ENCODE measurements at regions not wholly inside any gene's neighbourhood (a gene's known extent, or its start where the extent isn't known, plus 50 kb on each side); places are given as distances from the start of the nearest gene placed in this dataset.

DNA sequence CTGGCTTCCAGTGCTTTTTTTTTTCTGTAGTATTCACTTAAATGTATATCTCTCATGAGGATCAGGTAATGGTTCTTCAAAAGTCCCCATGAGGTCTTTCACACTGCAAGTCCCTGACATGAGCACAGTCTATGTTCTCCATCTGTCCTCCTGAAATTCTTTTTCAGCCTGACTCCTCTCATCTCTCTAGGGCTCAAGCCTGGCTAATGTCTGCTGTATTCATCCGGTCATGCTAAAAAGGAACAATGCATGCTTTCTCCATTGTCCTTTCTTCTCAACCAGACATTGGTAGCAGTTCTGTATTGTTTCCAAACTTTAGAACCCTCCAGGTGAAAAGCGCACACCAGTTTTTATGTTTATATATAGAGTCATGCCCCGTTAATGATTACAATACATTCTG lies 368.3 kb upstream of the OLFM3 start:
- no peaks in the 10 kb centered on the region for H3K4me1 ChIP-seq (ENCODE audit: insufficient read depth, low read length)
- Mint-ChIP-seq H3K36me3 (no peaks in the 10 kb centered on the region), H3K4me3 (no peak overlapping the region), H3K27me3 (no peaks in the 10 kb centered on the region), H3K4me1 (no peaks in the 10 kb centered on the region), H3K27ac (no peak overlapping the region), H3K9me3 (peaks cover 3 to 12% (median 6%) of the 10 kb centered on the region in 5 donors)
- no peak overlapping the region for H3K27ac ChIP-seq (ENCODE audit: low read depth, low read length)
- POLR2A ChIA-PET, result no interaction called here
- H3K36me3 ChIP-seq (ENCODE audit: insufficient read depth, low read length), result no peaks in the 10 kb centered on the region
- H3K27me3 ChIP-seq (ENCODE audit: insufficient read depth, low read length, poor library complexity, severe bottlenecking), result no peaks in the 10 kb centered on the region
- no peak overlapping the region for H3K4me3 ChIP-seq (ENCODE audit: low read length)
- no peak for DNase-seq
- CTCF ChIA-PET, result no interaction called here
- H3K9me3 ChIP-seq (ENCODE audit: low read length), result no peaks in the 10 kb centered on the region

DNA sequence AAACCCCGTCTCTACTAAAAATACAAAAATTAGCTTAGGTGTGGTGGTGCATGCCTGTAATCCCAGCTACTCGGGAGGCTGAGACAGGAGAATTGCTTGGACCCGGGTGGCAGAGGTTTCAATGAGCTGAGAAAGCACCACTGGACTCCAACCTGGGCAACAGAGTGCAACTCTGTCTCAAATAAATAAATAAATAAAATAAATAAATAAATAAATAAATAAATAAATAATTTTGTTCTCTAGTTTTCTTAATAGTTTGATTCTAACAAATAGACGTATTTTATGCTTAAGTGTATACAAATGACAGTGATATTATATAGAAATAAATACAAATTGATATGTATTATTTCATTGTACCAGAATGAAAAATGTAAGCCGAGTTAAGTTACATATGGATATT lies 339.9 kb upstream of the OLFM3 start:
- POLR2A ChIA-PET, result no interaction called here
- no peaks in the 10 kb centered on the region for H3K4me1 Mint-ChIP-seq

DNA sequence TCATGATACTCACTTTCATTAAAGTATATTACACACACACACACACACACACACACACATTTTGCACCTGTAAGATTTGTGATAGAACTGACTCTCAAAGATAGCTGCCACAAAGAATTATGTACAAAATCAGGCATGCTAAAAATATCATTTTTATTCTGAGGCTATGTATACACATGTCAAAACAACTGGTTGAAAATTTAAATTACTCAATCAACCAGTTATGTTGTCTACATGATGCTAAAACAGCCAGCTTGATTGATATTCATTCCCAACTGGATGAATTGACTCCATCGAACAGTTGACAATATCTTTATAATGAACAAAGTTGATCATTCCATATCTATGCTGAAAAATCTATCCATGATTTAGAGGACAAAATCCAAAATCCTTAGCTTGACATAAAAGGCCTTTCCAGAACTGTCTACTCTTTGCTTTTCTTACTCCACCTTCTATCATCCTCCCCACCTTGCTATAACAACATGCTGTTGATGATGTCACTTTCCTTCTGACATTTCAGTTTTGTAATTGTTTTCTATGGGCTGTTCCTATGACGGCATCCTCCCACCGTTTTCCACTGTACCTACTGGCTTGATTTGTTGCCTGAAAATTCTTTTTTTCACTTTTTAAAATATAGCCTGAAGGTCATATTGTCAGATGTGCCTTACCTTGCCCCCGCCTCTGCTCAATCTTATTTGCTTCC lies 321.5 kb upstream of the OLFM3 start:
- no peak for DNase-seq
- peaks cover 0 to 2% (median 0%) of the 10 kb centered on the region in 3 donors for H3K36me3 Mint-ChIP-seq
- no peaks in the 10 kb centered on the region for H3K36me3 ChIP-seq (ENCODE audit: insufficient read depth, low read length)
- ChIA-PET POLR2A (no interaction called here), CTCF (no interaction called here)
- no peak overlapping the region for H3K27ac ChIP-seq (ENCODE audit: low read depth, low read length)
- no peak overlapping the region for H3K4me3 ChIP-seq (ENCODE audit: low read length)
- H3K4me1 ChIP-seq (ENCODE audit: insufficient read depth, low read length), result no peaks in the 10 kb centered on the region
- H3K27ac Mint-ChIP-seq, result no peak overlapping the region
- no peaks in the 10 kb centered on the region for H3K27me3 ChIP-seq (ENCODE audit: insufficient read depth, low read length, poor library complexity, severe bottlenecking)
- H3K4me3 Mint-ChIP-seq, result no peak overlapping the region
- H3K4me1 Mint-ChIP-seq, result no peaks in the 10 kb centered on the region
- H3K9me3 Mint-ChIP-seq, result peaks cover 3 to 28% (median 7%) of the 10 kb centered on the region in 5 donors
- no peaks in the 10 kb centered on the region for H3K9me3 ChIP-seq (ENCODE audit: low read length)
- no peaks in the 10 kb centered on the region for H3K27me3 Mint-ChIP-seq

More for the DNA sequence above, 339.9 kb upstream of the OLFM3 start:
- no peak for DNase-seq
- no peak overlapping the region for H3K4me3 Mint-ChIP-seq
- peaks cover 0 to 13% (median 5%) of the 10 kb centered on the region in 5 donors for H3K9me3 Mint-ChIP-seq
- no peaks in the 10 kb centered on the region for H3K27me3 Mint-ChIP-seq
- no peaks in the 10 kb centered on the region for H3K9me3 ChIP-seq (ENCODE audit: low read length)
- no peak overlapping the region for H3K27ac Mint-ChIP-seq
- H3K36me3 Mint-ChIP-seq, result peaks cover 0 to 1% (median 0%) of the 10 kb centered on the region in 3 donors
- no peak overlapping the region for H3K27ac ChIP-seq (ENCODE audit: low read depth, low read length)
- CTCF ChIA-PET, result no interaction called here
- no peak overlapping the region for H3K4me3 ChIP-seq (ENCODE audit: low read length)
- H3K36me3 ChIP-seq (ENCODE audit: insufficient read depth, low read length), result no peaks in the 10 kb centered on the region
- H3K27me3 ChIP-seq (ENCODE audit: insufficient read depth, low read length, poor library complexity, severe bottlenecking), result no peaks in the 10 kb centered on the region
- no peaks in the 10 kb centered on the region for H3K4me1 ChIP-seq (ENCODE audit: insufficient read depth, low read length)

DNA sequence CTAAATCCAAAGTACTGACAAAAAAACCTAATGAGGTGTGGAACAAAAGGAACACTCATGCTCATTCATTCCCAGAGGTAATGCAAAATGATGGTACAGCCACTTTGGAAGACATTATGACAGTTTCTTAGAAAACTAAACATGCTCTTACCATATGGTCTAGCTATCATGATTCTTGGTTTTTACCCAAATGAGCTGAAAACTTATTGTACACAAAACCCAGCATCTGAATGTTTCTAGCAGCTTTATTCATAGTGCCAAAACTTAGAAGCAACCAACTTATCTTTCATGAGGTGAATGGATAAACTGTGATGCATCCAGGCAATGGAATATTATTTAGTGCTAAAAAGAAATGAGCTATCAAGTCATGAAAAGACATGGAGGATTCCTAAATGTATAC lies 318.4 kb upstream of the OLFM3 start:
- Histone ChIP-seq H3K27ac (ENCODE audit: low read depth, low read length) (no peak overlapping the region), H3K27me3 (ENCODE audit: insufficient read depth, low read length, poor library complexity, severe bottlenecking) (no peaks in the 10 kb centered on the region), H3K36me3 (ENCODE audit: insufficient read depth, low read length) (no peaks in the 10 kb centered on the region), H3K4me3 (ENCODE audit: low read length) (no peak overlapping the region), H3K9me3 (ENCODE audit: low read length) (no peaks in the 10 kb centered on the region), H3K4me1 (ENCODE audit: insufficient read depth, low read length) (no peaks in the 10 kb centered on the region)
- Mint-ChIP-seq H3K4me1 (no peaks in the 10 kb centered on the region), H3K36me3 (peaks cover 0 to 2% (median 0%) of the 10 kb centered on the region in 3 donors), H3K9me3 (peaks cover 3 to 16% (median 7%) of the 10 kb centered on the region in 5 donors), H3K27me3 (no peaks in the 10 kb centered on the region), H3K4me3 (no peak overlapping the region), H3K27ac (no peak overlapping the region)
- ChIA-PET CTCF (no interaction called here), POLR2A (no interaction called here)
- no peak for DNase-seq

DNA sequence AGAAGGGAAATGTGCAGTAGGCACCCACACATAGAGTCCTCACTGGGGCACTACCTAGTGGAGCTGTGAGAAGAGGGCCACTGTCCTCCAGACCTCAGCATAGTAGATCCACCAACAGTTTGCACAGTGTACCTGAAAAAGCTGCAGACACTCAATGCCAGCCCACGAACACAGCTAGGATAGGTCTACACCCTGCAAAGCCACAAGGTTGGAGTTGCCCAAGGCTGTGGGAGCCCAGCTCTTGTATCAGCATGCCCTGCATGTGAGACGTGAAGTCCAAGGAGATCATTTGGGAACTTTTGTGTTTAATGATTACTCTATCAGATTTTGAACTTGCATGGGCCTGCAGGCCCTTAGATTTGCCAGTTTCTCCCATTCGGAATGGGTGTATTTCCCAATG lies 299.4 kb upstream of the OLFM3 start:
- H3K27ac Mint-ChIP-seq, result no peak overlapping the region
- H3K4me1 Mint-ChIP-seq, result no peaks in the 10 kb centered on the region
- Histone ChIP-seq H3K27me3 (ENCODE audit: insufficient read depth, low read length, poor library complexity, severe bottlenecking) (no peaks in the 10 kb centered on the region), H3K27ac (ENCODE audit: low read depth, low read length) (no peak overlapping the region), H3K4me3 (ENCODE audit: low read length) (no peak overlapping the region), H3K4me1 (ENCODE audit: insufficient read depth, low read length) (no peaks in the 10 kb centered on the region), H3K9me3 (ENCODE audit: low read length) (no peaks in the 10 kb centered on the region), H3K36me3 (ENCODE audit: insufficient read depth, low read length) (no peaks in the 10 kb centered on the region)
- H3K27me3 Mint-ChIP-seq, result no peaks in the 10 kb centered on the region
- no peak for DNase-seq
- H3K36me3 Mint-ChIP-seq, result no peaks in the 10 kb centered on the region
- ChIA-PET CTCF (no interaction called here), POLR2A (no interaction called here)
- no peak overlapping the region for H3K4me3 Mint-ChIP-seq
- H3K9me3 Mint-ChIP-seq, result peaks cover 5 to 33% (median 10%) of the 10 kb centered on the region in 5 donors

DNA sequence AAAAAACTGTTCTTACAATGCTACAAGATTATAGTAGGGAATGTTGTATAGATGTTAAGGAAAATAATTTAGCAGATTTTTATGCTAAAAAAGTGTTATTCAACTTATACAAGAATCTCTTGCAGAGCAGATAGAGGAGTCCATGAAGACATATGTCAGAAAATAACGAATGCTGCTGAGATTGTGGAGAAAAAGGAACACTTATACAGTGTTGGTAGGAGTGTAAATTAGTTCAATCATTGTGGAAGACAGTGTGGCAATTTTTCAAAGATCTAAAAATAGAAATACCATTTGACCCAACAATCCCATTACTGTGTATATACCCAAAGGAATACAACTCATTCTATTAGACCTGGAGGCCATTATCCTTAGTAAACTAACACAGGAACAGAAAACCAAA lies 286.2 kb upstream of the OLFM3 start:
- Mint-ChIP-seq H3K27ac (no peak overlapping the region), H3K4me1 (no peaks in the 10 kb centered on the region), H3K4me3 (no peak overlapping the region), H3K36me3 (no peaks in the 10 kb centered on the region), H3K9me3 (peaks cover 6 to 29% (median 13%) of the 10 kb centered on the region in 5 donors), H3K27me3 (no peaks in the 10 kb centered on the region)
- CTCF ChIA-PET, result no interaction called here
- Histone ChIP-seq H3K4me3 (ENCODE audit: low read length) (no peak overlapping the region), H3K27me3 (ENCODE audit: insufficient read depth, low read length, poor library complexity, severe bottlenecking) (no peaks in the 10 kb centered on the region), H3K4me1 (ENCODE audit: insufficient read depth, low read length) (no peaks in the 10 kb centered on the region), H3K27ac (ENCODE audit: low read depth, low read length) (no peak overlapping the region), H3K9me3 (ENCODE audit: low read length) (no peaks in the 10 kb centered on the region), H3K36me3 (ENCODE audit: insufficient read depth, low read length) (no peaks in the 10 kb centered on the region)
- POLR2A ChIA-PET, result no interaction called here
- DNase-seq, result no peak

DNA sequence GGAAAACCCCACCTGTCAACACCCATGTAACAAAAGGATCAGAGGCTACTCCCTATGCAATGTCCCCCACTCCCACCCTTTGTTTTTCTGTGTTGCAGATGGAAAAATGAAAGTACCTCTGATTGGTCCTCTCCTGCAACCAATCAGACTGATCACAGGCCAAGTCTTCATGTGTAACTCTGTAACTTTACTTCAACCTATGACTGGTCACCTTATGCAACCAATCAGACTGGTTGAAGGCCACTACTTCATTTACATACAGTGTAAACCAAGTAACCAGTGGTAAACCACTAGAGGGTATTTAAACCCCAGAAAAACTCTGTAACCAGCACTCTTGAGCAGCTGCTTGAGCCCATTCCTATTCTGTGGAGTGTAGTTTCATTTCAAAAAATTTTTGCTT lies 266.3 kb upstream of the OLFM3 start:
- H3K4me1 ChIP-seq (ENCODE audit: insufficient read depth, low read length), result no peaks in the 10 kb centered on the region
- Mint-ChIP-seq H3K27me3 (no peaks in the 10 kb centered on the region), H3K4me3 (no peak overlapping the region), H3K27ac (no peak overlapping the region), H3K9me3 (no peaks in the 10 kb centered on the region), H3K4me1 (no peaks in the 10 kb centered on the region), H3K36me3 (no peaks in the 10 kb centered on the region)
- H3K4me3 ChIP-seq (ENCODE audit: low read length), result no peak overlapping the region
- H3K36me3 ChIP-seq (ENCODE audit: insufficient read depth, low read length), result no peaks in the 10 kb centered on the region
- ChIA-PET POLR2A (no interaction called here), CTCF (no interaction called here)
- H3K27me3 ChIP-seq (ENCODE audit: insufficient read depth, low read length, poor library complexity, severe bottlenecking), result no peaks in the 10 kb centered on the region
- H3K9me3 ChIP-seq (ENCODE audit: low read length), result no peaks in the 10 kb centered on the region
- H3K27ac ChIP-seq (ENCODE audit: low read depth, low read length), result no peak overlapping the region
- DNase-seq, result no peak

DNA sequence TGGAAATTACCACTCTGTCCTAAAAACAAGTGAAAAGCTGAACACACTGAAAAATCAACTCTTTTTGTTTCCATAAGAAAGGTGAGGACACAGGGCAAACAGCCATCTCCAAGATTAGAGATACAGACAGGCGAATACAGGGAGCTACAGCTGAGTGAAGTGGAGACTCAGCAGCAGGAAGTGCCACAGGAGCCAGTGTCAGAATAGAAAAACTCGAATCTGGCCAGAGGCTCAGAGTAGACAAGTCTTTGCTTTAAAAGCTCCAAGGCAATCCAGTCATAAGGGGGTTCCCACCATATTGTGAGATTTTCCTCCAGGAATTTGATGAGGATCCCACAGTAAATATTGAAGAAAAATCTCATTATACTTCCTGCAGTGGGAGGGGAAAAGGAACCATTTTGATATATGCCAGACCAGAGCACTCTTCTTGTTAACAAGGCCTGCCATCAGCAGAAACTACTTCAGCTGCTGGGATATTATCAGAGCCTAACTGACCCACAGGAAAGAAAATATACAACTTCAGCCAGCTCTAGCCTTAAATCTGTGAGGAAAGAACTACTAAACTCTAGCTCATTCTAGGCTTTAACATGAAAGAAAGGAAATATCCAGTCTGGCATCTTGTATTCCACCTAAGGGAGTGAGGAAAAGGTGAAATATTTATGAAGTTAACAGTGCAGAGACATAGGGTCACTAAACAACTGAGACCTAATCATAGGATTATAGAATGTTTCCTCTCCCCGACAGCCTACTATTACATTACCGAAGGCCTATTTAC lies 256.2 kb upstream of the OLFM3 start:
- no peaks in the 10 kb centered on the region for H3K27me3 Mint-ChIP-seq
- H3K4me3 Mint-ChIP-seq, result no peak overlapping the region
- Histone ChIP-seq H3K36me3 (ENCODE audit: insufficient read depth, low read length) (no peaks in the 10 kb centered on the region), H3K9me3 (ENCODE audit: low read length) (no peaks in the 10 kb centered on the region), H3K4me1 (ENCODE audit: insufficient read depth, low read length) (no peaks in the 10 kb centered on the region), H3K4me3 (ENCODE audit: low read length) (no peak overlapping the region), H3K27ac (ENCODE audit: low read depth, low read length) (no peak overlapping the region), H3K27me3 (ENCODE audit: insufficient read depth, low read length, poor library complexity, severe bottlenecking) (no peaks in the 10 kb centered on the region)
- H3K9me3 Mint-ChIP-seq, result peaks cover 0 to 11% (median 3%) of the 10 kb centered on the region in 5 donors
- H3K27ac Mint-ChIP-seq, result no peak overlapping the region
- H3K4me1 Mint-ChIP-seq, result no peaks in the 10 kb centered on the region
- POLR2A ChIA-PET, result no interaction called here
- no peak for DNase-seq
- CTCF ChIA-PET, result no interaction called here
- H3K36me3 Mint-ChIP-seq, result no peaks in the 10 kb centered on the region
